ENCODE measurements at regions not wholly inside any gene's neighbourhood (a gene's known extent, or its start where the extent isn't known, plus 50 kb on each side); places are given as distances from the start of the nearest gene placed in this dataset.

- no peaks in the 10 kb centered on the region for H3K27me3 Mint-ChIP-seq
- H3K4me3 Mint-ChIP-seq: no peak overlapping the region
- H3K4me1 Mint-ChIP-seq (ENCODE audit: low read depth): no peaks in the 10 kb centered on the region
- intact Hi-C loops (cut with micrococcal nuclease): no loop called here
- H3K36me3 Mint-ChIP-seq (ENCODE audit: low read depth): no peaks in the 10 kb centered on the region
- H3K27ac Mint-ChIP-seq: no peak overlapping the region
- H3K9me3 Mint-ChIP-seq: peaks cover 20% of the 10 kb centered on the region
Observed at GRCh38 chr4:177012918-177013545, 220.3 kb upstream of the VEGFC start.

GRCh38 chr4:177016541-177017141, 223.9 kb upstream of the VEGFC start:
- no peak overlapping the region for H3K27ac Mint-ChIP-seq
- intact Hi-C loops (cut with micrococcal nuclease): no loop called here
- H3K36me3 Mint-ChIP-seq (ENCODE audit: low read depth): no peaks in the 10 kb centered on the region
- H3K4me3 Mint-ChIP-seq: no peak overlapping the region
- H3K4me1 Mint-ChIP-seq (ENCODE audit: low read depth): no peaks in the 10 kb centered on the region
- H3K9me3 Mint-ChIP-seq: peaks cover 42% of the 10 kb centered on the region
- no peaks in the 10 kb centered on the region for H3K27me3 Mint-ChIP-seq

- no peaks in the 10 kb centered on the region for H3K4me1 Mint-ChIP-seq (ENCODE audit: low read depth)
- peaks cover 22% of the 10 kb centered on the region for H3K9me3 Mint-ChIP-seq
- intact Hi-C loops (cut with micrococcal nuclease): no loop called here
- no peak overlapping the region for H3K27ac Mint-ChIP-seq
- no peak overlapping the region for H3K4me3 Mint-ChIP-seq
- no peaks in the 10 kb centered on the region for H3K36me3 Mint-ChIP-seq (ENCODE audit: low read depth)
- no peaks in the 10 kb centered on the region for H3K27me3 Mint-ChIP-seq
Observed at GRCh38 chr4:177023951-177024350, 231.2 kb upstream of the VEGFC start.

GRCh38 chr4:177032341-177032740, 239.6 kb upstream of the VEGFC start:
- Mint-ChIP-seq H3K4me3 (no peak overlapping the region), H3K27me3 (no peaks in the 10 kb centered on the region), H3K36me3 (ENCODE audit: low read depth) (no peaks in the 10 kb centered on the region), H3K9me3 (no peaks in the 10 kb centered on the region), H3K27ac (no peak overlapping the region), H3K4me1 (ENCODE audit: low read depth) (no peaks in the 10 kb centered on the region)
- intact Hi-C loops (cut with micrococcal nuclease): no loop called here

GRCh38 chr4:177033135-177033534, 240.4 kb upstream of the VEGFC start:
- Mint-ChIP-seq H3K9me3 (no peaks in the 10 kb centered on the region), H3K36me3 (ENCODE audit: low read depth) (no peaks in the 10 kb centered on the region), H3K4me1 (ENCODE audit: low read depth) (no peaks in the 10 kb centered on the region), H3K4me3 (no peak overlapping the region), H3K27ac (no peak overlapping the region), H3K27me3 (no peaks in the 10 kb centered on the region)
- intact Hi-C loops (cut with micrococcal nuclease): no loop called here

GRCh38 chr4:177033632-177034031, 240.9 kb upstream of the VEGFC start:
- Mint-ChIP-seq H3K36me3 (ENCODE audit: low read depth) (no peaks in the 10 kb centered on the region), H3K27me3 (no peaks in the 10 kb centered on the region), H3K9me3 (no peaks in the 10 kb centered on the region), H3K4me3 (no peak overlapping the region), H3K27ac (no peak overlapping the region), H3K4me1 (ENCODE audit: low read depth) (no peaks in the 10 kb centered on the region)
- intact Hi-C loops (cut with micrococcal nuclease): no loop called here

- no peaks in the 10 kb centered on the region for H3K4me1 Mint-ChIP-seq (ENCODE audit: low read depth)
- intact Hi-C loops (cut with micrococcal nuclease): loop anchor here (10.0 kb wide), 1 partner anchor 247 kb away; the partner anchor contains the start of gene VEGFC
- no peaks in the 10 kb centered on the region for H3K27me3 Mint-ChIP-seq
- no peak overlapping the region for H3K4me3 Mint-ChIP-seq
- H3K27ac Mint-ChIP-seq: no peak overlapping the region
- no peaks in the 10 kb centered on the region for H3K9me3 Mint-ChIP-seq
- no peaks in the 10 kb centered on the region for H3K36me3 Mint-ChIP-seq (ENCODE audit: low read depth)
Observed at GRCh38 chr4:177041356-177041755, 248.6 kb upstream of the VEGFC start.

- Mint-ChIP-seq H3K9me3 (no peaks in the 10 kb centered on the region), H3K36me3 (ENCODE audit: low read depth) (no peaks in the 10 kb centered on the region)
- intact Hi-C loops (cut with micrococcal nuclease): loop anchor here (1.0 to 10.0 kb wide), 3 partner anchors 83 to 1010 kb away; partner anchors contain the start of gene VEGFC
Observed at GRCh38 chr4:177047070-177047850, 254.5 kb upstream of the VEGFC start.

GRCh38 chr4:177047851-177048174, 255.1 kb upstream of the VEGFC start:
- no peak overlapping the region for H3K4me3 Mint-ChIP-seq
- no peaks in the 10 kb centered on the region for H3K9me3 Mint-ChIP-seq
- intact Hi-C loops (cut with micrococcal nuclease): loop anchor here (1.0 to 10.0 kb wide), 3 partner anchors 84 to 1011 kb away; partner anchors contain the start of gene VEGFC
- no peak overlapping the region for H3K27ac Mint-ChIP-seq
- H3K4me1 Mint-ChIP-seq (ENCODE audit: low read depth): no peaks in the 10 kb centered on the region
- H3K27me3 Mint-ChIP-seq: no peaks in the 10 kb centered on the region
- no peaks in the 10 kb centered on the region for H3K36me3 Mint-ChIP-seq (ENCODE audit: low read depth)

More at GRCh38 chr4:177047070-177047850, 254.5 kb upstream of the VEGFC start:
- H3K27ac Mint-ChIP-seq: no peak overlapping the region
- no peak overlapping the region for H3K4me3 Mint-ChIP-seq
- H3K4me1 Mint-ChIP-seq (ENCODE audit: low read depth): no peaks in the 10 kb centered on the region
- H3K27me3 Mint-ChIP-seq: no peaks in the 10 kb centered on the region

- Mint-ChIP-seq H3K4me1 (ENCODE audit: low read depth) (no peaks in the 10 kb centered on the region), H3K9me3 (no peaks in the 10 kb centered on the region), H3K27ac (no peak overlapping the region), H3K4me3 (no peak overlapping the region), H3K36me3 (ENCODE audit: low read depth) (no peaks in the 10 kb centered on the region), H3K27me3 (no peaks in the 10 kb centered on the region)
- intact Hi-C loops (cut with micrococcal nuclease): loop anchor here (5.0 kb wide), 2 partner anchors 291 to 674 kb away; no protein-coding TSS in a partner anchor
Observed at GRCh38 chr4:177051473-177052060, 258.1 kb upstream of the NEIL3 start.

GRCh38 chr4:177052211-177052934, 257.3 kb upstream of the NEIL3 start:
- no peak overlapping the region for H3K27ac Mint-ChIP-seq
- intact Hi-C loops (cut with micrococcal nuclease): loop anchor here (5.0 kb wide), 2 partner anchors 290 to 675 kb away; no protein-coding TSS in a partner anchor
- no peaks in the 10 kb centered on the region for H3K36me3 Mint-ChIP-seq (ENCODE audit: low read depth)
- H3K4me1 Mint-ChIP-seq (ENCODE audit: low read depth): no peaks in the 10 kb centered on the region
- H3K4me3 Mint-ChIP-seq: no peak overlapping the region
- no peaks in the 10 kb centered on the region for H3K27me3 Mint-ChIP-seq
- no peaks in the 10 kb centered on the region for H3K9me3 Mint-ChIP-seq

- intact Hi-C loops (cut with micrococcal nuclease): no loop called here
- no peaks in the 10 kb centered on the region for H3K36me3 Mint-ChIP-seq (ENCODE audit: low read depth)
- no peak overlapping the region for H3K4me3 Mint-ChIP-seq
- no peak overlapping the region for H3K27ac Mint-ChIP-seq
- H3K4me1 Mint-ChIP-seq (ENCODE audit: low read depth): no peaks in the 10 kb centered on the region
- no peaks in the 10 kb centered on the region for H3K9me3 Mint-ChIP-seq
- H3K27me3 Mint-ChIP-seq: no peaks in the 10 kb centered on the region
Observed at GRCh38 chr4:177057186-177057585, 252.5 kb upstream of the NEIL3 start.

- Mint-ChIP-seq H3K36me3 (ENCODE audit: low read depth) (no peaks in the 10 kb centered on the region), H3K27ac (no peak overlapping the region), H3K4me1 (ENCODE audit: low read depth) (no peaks in the 10 kb centered on the region), H3K4me3 (no peak overlapping the region), H3K9me3 (no peaks in the 10 kb centered on the region), H3K27me3 (no peaks in the 10 kb centered on the region)
- intact Hi-C loops (cut with micrococcal nuclease): no loop called here
Observed at GRCh38 chr4:177064116-177064515, 245.6 kb upstream of the NEIL3 start.
